ENCODE measurements at regions not wholly inside any gene's neighbourhood (a gene's known extent, or its start where the extent isn't known, plus 50 kb on each side); places are given as distances from the start of the nearest gene placed in this dataset.

DNA sequence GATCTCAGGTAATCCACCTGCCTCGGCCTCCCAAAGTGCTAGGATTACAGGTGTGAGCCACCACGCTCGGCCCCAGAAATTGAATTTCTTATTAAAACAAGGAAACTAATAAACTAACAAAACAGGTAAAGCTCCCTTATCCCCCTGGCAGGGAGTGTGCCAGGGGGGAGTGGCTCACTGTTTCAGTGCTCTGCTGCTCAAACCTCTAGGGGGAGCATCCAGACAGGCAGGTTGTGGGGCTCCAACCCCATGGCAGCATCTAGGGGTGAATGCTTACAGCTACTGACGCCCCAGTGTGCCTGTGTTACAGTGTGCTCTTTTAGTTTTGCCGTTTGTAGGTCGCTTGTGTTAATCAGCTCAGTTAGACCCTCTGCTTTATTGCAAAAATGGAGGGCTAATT, 605.0 kb downstream of the GABRG1 start:
- H3K27ac ChIP-seq (ENCODE audit: insufficient read depth, low read length): no peak overlapping the region
- no peak overlapping the region for H2AFZ ChIP-seq (ENCODE audit: low read length)
- DNase-seq (ENCODE audit: low read depth in 2 of 2): no peak
- no peaks in the 10 kb centered on the region for H3K9me3 ChIP-seq (ENCODE audit: control insufficient read depth, insufficient read depth, low read depth, low read length)
- H3K9ac ChIP-seq (ENCODE audit: insufficient read depth, low read length): no peak overlapping the region
- H3K36me3 ChIP-seq (ENCODE audit: control insufficient read depth, insufficient read depth, low read length): no peaks in the 10 kb centered on the region
- H3K79me2 ChIP-seq (ENCODE audit: control insufficient read depth, insufficient read depth, low read length): no peaks in the 10 kb centered on the region
- no peaks in the 10 kb centered on the region for H4K20me1 ChIP-seq (ENCODE audit: control insufficient read depth, extremely low read depth, insufficient read depth, low read length)
- no peak overlapping the region for H3K4me3 ChIP-seq (replicated peaks in 1 of 4; ENCODE audit: control extremely low read depth in 1 of 4, insufficient read depth in 1 of 4, low read depth in 3 of 4, low read length in 4 of 4)
- no peaks in the 10 kb centered on the region for H3K4me1 ChIP-seq (ENCODE audit: control insufficient read depth, extremely low read depth, insufficient read depth, low read length)
- H3K4me2 ChIP-seq (ENCODE audit: extremely low read depth, insufficient read depth, low read length): no peak overlapping the region
- TF ChIP-seq, protein P1, sequence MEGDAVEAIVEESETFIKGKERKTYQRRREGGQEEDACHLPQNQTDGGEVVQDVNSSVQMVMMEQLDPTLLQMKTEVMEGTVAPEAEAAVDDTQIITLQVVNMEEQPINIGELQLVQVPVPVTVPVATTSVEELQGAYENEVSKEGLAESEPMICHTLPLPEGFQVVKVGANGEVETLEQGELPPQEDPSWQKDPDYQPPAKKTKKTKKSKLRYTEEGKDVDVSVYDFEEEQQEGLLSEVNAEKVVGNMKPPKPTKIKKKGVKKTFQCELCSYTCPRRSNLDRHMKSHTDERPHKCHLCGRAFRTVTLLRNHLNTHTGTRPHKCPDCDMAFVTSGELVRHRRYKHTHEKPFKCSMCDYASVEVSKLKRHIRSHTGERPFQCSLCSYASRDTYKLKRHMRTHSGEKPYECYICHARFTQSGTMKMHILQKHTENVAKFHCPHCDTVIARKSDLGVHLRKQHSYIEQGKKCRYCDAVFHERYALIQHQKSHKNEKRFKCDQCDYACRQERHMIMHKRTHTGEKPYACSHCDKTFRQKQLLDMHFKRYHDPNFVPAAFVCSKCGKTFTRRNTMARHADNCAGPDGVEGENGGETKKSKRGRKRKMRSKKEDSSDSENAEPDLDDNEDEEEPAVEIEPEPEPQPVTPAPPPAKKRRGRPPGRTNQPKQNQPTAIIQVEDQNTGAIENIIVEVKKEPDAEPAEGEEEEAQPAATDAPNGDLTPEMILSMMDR (conservative IDR thresholded peaks at IDR 0.05 in 1 of 2, IDR thresholded peaks at IDR 0.05 in 1 of 2; ENCODE audit: low read depth in 1 of 2, low read length in 2 of 2): no peak
- TF ChIP-seq EZH2 (IDR thresholded peaks at IDR 0.05; ENCODE audit: low read length, missing control alignments): no peak
- H3K27me3 ChIP-seq (ENCODE audit: control insufficient read depth, insufficient read depth, low read length): no peaks in the 10 kb centered on the region

DNA sequence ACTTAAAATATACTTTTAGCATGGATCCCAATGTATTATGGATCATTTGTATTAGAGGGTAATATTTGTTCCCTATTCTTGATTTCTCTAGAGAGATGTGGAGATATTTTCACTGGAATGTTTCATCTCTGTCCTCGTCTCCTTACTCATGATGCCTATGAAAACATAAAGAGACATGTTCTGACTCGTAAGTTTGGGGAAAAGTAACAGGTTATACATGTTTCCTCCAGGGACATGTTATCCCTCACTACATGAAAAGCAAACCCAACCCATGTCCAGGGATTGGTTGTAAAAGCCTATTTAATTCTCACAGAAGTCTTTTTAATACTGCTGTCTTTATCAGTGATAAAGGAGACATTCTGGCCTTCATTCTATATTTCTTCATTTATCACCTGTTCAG, 621.4 kb downstream of the GABRG1 start:
- Histone ChIP-seq H3K79me2 (ENCODE audit: control insufficient read depth, insufficient read depth, low read length) (no peaks in the 10 kb centered on the region), H3K36me3 (ENCODE audit: control insufficient read depth, insufficient read depth, low read length) (no peaks in the 10 kb centered on the region), H3K4me1 (ENCODE audit: control insufficient read depth, extremely low read depth, insufficient read depth, low read length) (no peaks in the 10 kb centered on the region), H3K9ac (ENCODE audit: insufficient read depth, low read length) (no peak overlapping the region), H2AFZ (ENCODE audit: low read length) (no peak overlapping the region), H4K20me1 (ENCODE audit: control insufficient read depth, extremely low read depth, insufficient read depth, low read length) (no peaks in the 10 kb centered on the region), H3K9me3 (ENCODE audit: control insufficient read depth, insufficient read depth, low read depth, low read length) (no peaks in the 10 kb centered on the region), H3K4me2 (ENCODE audit: extremely low read depth, insufficient read depth, low read length) (no peak overlapping the region), H3K4me3 (replicated peaks in 1 of 4; ENCODE audit: control extremely low read depth in 1 of 4, insufficient read depth in 1 of 4, low read depth in 3 of 4, low read length in 4 of 4) (no peak overlapping the region), H3K27ac (ENCODE audit: insufficient read depth, low read length) (no peak overlapping the region), H3K27me3 (ENCODE audit: control insufficient read depth, insufficient read depth, low read length) (no peaks in the 10 kb centered on the region)
- no peak for DNase-seq (ENCODE audit: low read depth in 2 of 2)
- TF ChIP-seq, protein P1 (conservative IDR thresholded peaks at IDR 0.05 in 1 of 2, IDR thresholded peaks at IDR 0.05 in 1 of 2; ENCODE audit: low read depth in 1 of 2, low read length in 2 of 2): no peak
- TF ChIP-seq EZH2 (IDR thresholded peaks at IDR 0.05; ENCODE audit: low read length, missing control alignments): no peak

DNA sequence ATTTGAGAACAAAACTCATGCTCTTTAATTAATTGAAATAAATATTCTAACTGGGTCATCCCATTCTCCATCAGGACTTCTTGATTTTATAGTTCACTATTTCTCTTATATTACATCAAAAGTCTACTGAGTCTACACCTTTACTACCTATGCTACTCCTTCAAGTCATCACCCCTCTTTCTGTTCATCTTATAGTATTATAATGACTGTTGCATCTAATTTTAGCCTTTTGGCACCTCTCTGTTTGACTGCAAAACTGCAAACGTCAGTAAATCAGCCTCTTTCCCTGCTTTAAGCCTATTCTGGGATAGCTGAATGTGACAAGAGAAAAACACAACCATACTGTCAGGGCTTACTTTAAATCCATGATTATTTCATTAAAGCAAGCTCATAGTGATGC, 639.1 kb downstream of the GABRG1 start:
- no peaks in the 10 kb centered on the region for H3K27me3 ChIP-seq (ENCODE audit: control insufficient read depth, insufficient read depth, low read length)
- H3K4me3 ChIP-seq (replicated peaks in 1 of 4; ENCODE audit: control extremely low read depth in 1 of 4, insufficient read depth in 1 of 4, low read depth in 3 of 4, low read length in 4 of 4): no peak overlapping the region
- H3K36me3 ChIP-seq (ENCODE audit: control insufficient read depth, insufficient read depth, low read length): no peaks in the 10 kb centered on the region
- no peak overlapping the region for H3K9ac ChIP-seq (ENCODE audit: insufficient read depth, low read length)
- TF ChIP-seq EZH2 (IDR thresholded peaks at IDR 0.05; ENCODE audit: low read length, missing control alignments): no peak
- TF ChIP-seq, protein P1 (conservative IDR thresholded peaks at IDR 0.05 in 1 of 2, IDR thresholded peaks at IDR 0.05 in 1 of 2; ENCODE audit: low read depth in 1 of 2, low read length in 2 of 2): no peak
- no peaks in the 10 kb centered on the region for H3K9me3 ChIP-seq (ENCODE audit: control insufficient read depth, insufficient read depth, low read depth, low read length)
- H4K20me1 ChIP-seq (ENCODE audit: control insufficient read depth, extremely low read depth, insufficient read depth, low read length): no peaks in the 10 kb centered on the region
- no peak overlapping the region for H3K27ac ChIP-seq (ENCODE audit: insufficient read depth, low read length)
- no peak overlapping the region for H2AFZ ChIP-seq (ENCODE audit: low read length)
- no peaks in the 10 kb centered on the region for H3K4me1 ChIP-seq (ENCODE audit: control insufficient read depth, extremely low read depth, insufficient read depth, low read length)
- H3K79me2 ChIP-seq (ENCODE audit: control insufficient read depth, insufficient read depth, low read length): no peaks in the 10 kb centered on the region
- H3K4me2 ChIP-seq (ENCODE audit: extremely low read depth, insufficient read depth, low read length): no peak overlapping the region
- DNase-seq (ENCODE audit: low read depth in 2 of 2): no peak

Data from fibroblast of lung (primary cell).